ENCODE measurements at regions not wholly inside any gene's neighbourhood (a gene's known extent, or its start where the extent isn't known, plus 50 kb on each side); places are given as distances from the start of the nearest gene placed in this dataset.
"Not testable (repeated sequence)": the region's sequence is repeated elsewhere in the genome, so short reads cannot be mapped to it uniquely, and the experiment has no call there.

DNA sequence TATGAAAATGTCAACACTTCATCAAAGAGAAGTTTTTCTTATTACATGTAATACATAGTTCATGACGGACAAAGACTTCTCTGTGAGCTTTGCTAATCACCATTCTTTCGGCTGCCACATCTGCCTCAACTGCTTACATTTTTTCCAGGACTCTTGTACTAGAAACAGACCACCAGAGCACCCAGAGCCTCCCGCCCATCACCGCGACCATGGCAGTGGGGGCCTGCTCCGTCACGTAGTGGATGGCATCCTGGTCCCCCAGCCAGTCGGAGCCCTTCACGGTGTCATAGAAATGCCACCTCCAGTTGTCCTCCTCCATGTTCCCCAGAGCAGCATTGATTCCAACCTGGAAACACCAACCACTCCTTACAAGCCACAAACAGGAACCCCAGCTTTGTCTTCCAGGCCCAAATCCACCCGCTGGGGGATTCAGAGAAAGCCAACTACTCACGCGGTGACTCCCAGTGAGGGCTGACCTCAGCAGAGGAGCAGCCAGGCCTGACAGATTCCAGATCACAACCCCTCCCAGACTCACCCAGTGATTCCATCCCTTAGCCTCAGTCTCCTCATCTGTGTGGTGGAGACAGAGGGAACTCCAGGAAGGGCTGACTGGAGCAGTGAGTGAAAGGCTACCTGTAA, 76.2 kb upstream of the TNK2 start:
- TF ChIP-seq, protein P1, sequence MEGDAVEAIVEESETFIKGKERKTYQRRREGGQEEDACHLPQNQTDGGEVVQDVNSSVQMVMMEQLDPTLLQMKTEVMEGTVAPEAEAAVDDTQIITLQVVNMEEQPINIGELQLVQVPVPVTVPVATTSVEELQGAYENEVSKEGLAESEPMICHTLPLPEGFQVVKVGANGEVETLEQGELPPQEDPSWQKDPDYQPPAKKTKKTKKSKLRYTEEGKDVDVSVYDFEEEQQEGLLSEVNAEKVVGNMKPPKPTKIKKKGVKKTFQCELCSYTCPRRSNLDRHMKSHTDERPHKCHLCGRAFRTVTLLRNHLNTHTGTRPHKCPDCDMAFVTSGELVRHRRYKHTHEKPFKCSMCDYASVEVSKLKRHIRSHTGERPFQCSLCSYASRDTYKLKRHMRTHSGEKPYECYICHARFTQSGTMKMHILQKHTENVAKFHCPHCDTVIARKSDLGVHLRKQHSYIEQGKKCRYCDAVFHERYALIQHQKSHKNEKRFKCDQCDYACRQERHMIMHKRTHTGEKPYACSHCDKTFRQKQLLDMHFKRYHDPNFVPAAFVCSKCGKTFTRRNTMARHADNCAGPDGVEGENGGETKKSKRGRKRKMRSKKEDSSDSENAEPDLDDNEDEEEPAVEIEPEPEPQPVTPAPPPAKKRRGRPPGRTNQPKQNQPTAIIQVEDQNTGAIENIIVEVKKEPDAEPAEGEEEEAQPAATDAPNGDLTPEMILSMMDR (IDR thresholded peaks at IDR 0.05): not testable (repeated sequence)
- not testable (repeated sequence) for TF ChIP-seq POLR2A (IDR thresholded peaks at IDR 0.05)
